GM23338 (cell line): ENCODE measurements at regions not wholly inside any gene's neighbourhood (a gene's known extent, or its start where the extent isn't known, plus 50 kb on each side); places are given as distances from the start of the nearest gene placed in this dataset.

Experiments
- CREB1 ChIP-seq: fragments of 250-450 bp; sonication (Bioruptor Pico); IDR thresholded peaks from 2 replicates; pipeline ENCODE4 v1.5.0; 2020; ENCODE audit warnings: low read depth, mild to moderate bottlenecking, moderate library complexity
- EZH2 ChIP-seq: fragments of 200-600 bp; sonication (generic); IDR thresholded peaks from one replicate; pipeline ENCODE4 v1.8.0; 2017; ENCODE audit warnings: antibody characterized with exemption, mild to moderate bottlenecking, low read depth; ENCODE audit not compliant: unreplicated experiment
- EZH2phosphoT487 ChIP-seq: fragments of 200-600 bp; sonication (generic); IDR thresholded peaks from one replicate; pipeline ENCODE4 v1.8.1; 2018; ENCODE audit warnings: antibody characterized with exemption; ENCODE audit not compliant: unreplicated experiment
- JUNB ChIP-seq: IDR thresholded peaks from one replicate; pipeline ENCODE4 v1.6.1; 2016; ENCODE audit warnings: antibody characterized with exemption; ENCODE audit not compliant: unreplicated experiment
- POLR2AphosphoS5 ChIP-seq: IDR thresholded peaks from 2 replicates; pipeline ENCODE4 v1.6.1; 2016; ENCODE audit warnings: antibody characterized with exemption, low read depth
- TF ChIP-seq, protein P1 (sequence below), 2 experiments: fragments of 200-600 bp in 1 of 2; sonication (generic) in 1 of 2; conservative IDR thresholded peaks; 2 replicates each; pipeline versions ENCODE4 v1.5.1 to v1.6.1; 2016 to 2017; ENCODE audit warnings: antibody characterized with exemption in 2 of 2, low read depth in 2 of 2, mild to moderate bottlenecking in 2 of 2, moderate library complexity in 1 of 2
- TF ChIP-seq, protein P2 (sequence below): IDR thresholded peaks from 2 replicates; pipeline ENCODE4 v1.6.1; 2016; ENCODE audit warnings: antibody characterized with exemption
- TF ChIP-seq, protein P3 (sequence below): IDR thresholded peaks from one replicate; pipeline ENCODE4 v1.6.1; 2018; ENCODE audit warnings: antibody characterized with exemption; ENCODE audit not compliant: unreplicated experiment
- TF ChIP-seq, protein P4 (sequence below): fragments of 250-450 bp; sonication (Bioruptor Pico); IDR thresholded peaks from 2 replicates; pipeline ENCODE4 v1.5.0; 2020; ENCODE audit warnings: mild to moderate bottlenecking, moderate library complexity

DNA sequence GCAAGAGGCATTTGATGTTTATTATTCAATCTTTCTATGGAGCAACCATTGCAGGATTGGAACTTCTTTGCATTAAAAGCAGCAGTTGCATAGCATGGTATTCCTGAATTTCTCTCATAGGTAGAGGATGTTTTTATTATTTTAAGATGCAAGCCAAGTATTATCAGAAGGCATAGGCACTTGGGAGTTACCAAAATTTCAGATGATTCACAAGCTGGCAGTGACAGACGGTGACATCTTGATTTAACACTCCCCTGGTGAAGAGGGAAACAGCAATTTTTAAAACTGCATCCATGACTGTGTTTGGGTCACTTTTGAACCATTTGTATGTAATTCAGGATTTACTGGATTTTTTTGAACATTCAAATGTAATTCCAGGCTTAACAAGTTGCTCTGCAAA is 654.3 kb downstream of the SLC4A3 start:
- TF ChIP-seq, protein P1, sequence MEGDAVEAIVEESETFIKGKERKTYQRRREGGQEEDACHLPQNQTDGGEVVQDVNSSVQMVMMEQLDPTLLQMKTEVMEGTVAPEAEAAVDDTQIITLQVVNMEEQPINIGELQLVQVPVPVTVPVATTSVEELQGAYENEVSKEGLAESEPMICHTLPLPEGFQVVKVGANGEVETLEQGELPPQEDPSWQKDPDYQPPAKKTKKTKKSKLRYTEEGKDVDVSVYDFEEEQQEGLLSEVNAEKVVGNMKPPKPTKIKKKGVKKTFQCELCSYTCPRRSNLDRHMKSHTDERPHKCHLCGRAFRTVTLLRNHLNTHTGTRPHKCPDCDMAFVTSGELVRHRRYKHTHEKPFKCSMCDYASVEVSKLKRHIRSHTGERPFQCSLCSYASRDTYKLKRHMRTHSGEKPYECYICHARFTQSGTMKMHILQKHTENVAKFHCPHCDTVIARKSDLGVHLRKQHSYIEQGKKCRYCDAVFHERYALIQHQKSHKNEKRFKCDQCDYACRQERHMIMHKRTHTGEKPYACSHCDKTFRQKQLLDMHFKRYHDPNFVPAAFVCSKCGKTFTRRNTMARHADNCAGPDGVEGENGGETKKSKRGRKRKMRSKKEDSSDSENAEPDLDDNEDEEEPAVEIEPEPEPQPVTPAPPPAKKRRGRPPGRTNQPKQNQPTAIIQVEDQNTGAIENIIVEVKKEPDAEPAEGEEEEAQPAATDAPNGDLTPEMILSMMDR (conservative IDR thresholded peaks at IDR 0.05; ENCODE audit: low read depth in 2 of 2) = no peak
- TF ChIP-seq EZH2 = no peak
- no peak for TF ChIP-seq POLR2AphosphoS5
- TF ChIP-seq, protein P2, sequence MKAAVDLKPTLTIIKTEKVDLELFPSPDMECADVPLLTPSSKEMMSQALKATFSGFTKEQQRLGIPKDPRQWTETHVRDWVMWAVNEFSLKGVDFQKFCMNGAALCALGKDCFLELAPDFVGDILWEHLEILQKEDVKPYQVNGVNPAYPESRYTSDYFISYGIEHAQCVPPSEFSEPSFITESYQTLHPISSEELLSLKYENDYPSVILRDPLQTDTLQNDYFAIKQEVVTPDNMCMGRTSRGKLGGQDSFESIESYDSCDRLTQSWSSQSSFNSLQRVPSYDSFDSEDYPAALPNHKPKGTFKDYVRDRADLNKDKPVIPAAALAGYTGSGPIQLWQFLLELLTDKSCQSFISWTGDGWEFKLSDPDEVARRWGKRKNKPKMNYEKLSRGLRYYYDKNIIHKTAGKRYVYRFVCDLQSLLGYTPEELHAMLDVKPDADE = no peak
- TF ChIP-seq EZH2phosphoT487 = no peak
- TF ChIP-seq, protein P3, sequence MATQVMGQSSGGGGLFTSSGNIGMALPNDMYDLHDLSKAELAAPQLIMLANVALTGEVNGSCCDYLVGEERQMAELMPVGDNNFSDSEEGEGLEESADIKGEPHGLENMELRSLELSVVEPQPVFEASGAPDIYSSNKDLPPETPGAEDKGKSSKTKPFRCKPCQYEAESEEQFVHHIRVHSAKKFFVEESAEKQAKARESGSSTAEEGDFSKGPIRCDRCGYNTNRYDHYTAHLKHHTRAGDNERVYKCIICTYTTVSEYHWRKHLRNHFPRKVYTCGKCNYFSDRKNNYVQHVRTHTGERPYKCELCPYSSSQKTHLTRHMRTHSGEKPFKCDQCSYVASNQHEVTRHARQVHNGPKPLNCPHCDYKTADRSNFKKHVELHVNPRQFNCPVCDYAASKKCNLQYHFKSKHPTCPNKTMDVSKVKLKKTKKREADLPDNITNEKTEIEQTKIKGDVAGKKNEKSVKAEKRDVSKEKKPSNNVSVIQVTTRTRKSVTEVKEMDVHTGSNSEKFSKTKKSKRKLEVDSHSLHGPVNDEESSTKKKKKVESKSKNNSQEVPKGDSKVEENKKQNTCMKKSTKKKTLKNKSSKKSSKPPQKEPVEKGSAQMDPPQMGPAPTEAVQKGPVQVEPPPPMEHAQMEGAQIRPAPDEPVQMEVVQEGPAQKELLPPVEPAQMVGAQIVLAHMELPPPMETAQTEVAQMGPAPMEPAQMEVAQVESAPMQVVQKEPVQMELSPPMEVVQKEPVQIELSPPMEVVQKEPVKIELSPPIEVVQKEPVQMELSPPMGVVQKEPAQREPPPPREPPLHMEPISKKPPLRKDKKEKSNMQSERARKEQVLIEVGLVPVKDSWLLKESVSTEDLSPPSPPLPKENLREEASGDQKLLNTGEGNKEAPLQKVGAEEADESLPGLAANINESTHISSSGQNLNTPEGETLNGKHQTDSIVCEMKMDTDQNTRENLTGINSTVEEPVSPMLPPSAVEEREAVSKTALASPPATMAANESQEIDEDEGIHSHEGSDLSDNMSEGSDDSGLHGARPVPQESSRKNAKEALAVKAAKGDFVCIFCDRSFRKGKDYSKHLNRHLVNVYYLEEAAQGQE = no peak
- TF ChIP-seq, protein P4, sequence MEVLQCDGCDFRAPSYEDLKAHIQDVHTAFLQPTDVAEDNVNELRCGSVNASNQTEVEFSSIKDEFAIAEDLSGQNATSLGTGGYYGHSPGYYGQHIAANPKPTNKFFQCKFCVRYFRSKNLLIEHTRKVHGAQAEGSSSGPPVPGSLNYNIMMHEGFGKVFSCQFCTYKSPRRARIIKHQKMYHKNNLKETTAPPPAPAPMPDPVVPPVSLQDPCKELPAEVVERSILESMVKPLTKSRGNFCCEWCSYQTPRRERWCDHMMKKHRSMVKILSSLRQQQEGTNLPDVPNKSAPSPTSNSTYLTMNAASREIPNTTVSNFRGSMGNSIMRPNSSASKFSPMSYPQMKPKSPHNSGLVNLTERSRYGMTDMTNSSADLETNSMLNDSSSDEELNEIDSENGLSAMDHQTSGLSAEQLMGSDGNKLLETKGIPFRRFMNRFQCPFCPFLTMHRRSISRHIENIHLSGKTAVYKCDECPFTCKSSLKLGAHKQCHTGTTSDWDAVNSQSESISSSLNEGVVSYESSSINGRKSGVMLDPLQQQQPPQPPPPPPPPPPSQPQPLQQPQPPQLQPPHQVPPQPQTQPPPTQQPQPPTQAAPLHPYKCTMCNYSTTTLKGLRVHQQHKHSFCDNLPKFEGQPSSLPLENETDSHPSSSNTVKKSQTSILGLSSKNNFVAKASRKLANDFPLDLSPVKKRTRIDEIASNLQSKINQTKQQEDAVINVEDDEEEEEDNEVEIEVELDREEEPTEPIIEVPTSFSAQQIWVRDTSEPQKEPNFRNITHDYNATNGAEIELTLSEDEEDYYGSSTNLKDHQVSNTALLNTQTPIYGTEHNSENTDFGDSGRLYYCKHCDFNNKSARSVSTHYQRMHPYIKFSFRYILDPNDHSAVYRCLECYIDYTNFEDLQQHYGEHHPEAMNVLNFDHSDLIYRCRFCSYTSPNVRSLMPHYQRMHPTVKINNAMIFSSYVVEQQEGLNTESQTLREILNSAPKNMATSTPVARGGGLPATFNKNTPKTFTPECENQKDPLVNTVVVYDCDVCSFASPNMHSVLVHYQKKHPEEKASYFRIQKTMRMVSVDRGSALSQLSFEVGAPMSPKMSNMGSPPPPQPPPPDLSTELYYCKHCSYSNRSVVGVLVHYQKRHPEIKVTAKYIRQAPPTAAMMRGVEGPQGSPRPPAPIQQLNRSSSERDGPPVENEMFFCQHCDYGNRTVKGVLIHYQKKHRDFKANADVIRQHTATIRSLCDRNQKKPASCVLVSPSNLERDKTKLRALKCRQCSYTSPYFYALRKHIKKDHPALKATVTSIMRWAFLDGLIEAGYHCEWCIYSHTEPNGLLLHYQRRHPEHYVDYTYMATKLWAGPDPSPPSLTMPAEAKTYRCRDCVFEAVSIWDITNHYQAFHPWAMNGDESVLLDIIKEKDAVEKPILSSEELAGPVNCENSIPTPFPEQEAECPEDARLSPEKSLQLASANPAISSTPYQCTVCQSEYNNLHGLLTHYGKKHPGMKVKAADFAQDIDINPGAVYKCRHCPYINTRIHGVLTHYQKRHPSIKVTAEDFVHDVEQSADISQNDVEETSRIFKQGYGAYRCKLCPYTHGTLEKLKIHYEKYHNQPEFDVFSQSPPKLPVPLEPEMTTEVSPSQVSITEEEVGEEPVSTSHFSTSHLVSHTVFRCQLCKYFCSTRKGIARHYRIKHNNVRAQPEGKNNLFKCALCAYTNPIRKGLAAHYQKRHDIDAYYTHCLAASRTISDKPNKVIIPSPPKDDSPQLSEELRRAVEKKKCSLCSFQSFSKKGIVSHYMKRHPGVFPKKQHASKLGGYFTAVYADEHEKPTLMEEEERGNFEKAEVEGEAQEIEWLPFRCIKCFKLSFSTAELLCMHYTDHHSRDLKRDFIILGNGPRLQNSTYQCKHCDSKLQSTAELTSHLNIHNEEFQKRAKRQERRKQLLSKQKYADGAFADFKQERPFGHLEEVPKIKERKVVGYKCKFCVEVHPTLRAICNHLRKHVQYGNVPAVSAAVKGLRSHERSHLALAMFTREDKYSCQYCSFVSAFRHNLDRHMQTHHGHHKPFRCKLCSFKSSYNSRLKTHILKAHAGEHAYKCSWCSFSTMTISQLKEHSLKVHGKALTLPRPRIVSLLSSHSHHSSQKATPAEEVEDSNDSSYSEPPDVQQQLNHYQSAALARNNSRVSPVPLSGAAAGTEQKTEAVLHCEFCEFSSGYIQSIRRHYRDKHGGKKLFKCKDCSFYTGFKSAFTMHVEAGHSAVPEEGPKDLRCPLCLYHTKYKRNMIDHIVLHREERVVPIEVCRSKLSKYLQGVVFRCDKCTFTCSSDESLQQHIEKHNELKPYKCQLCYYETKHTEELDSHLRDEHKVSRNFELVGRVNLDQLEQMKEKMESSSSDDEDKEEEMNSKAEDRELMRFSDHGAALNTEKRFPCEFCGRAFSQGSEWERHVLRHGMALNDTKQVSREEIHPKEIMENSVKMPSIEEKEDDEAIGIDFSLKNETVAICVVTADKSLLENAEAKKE (CRISPR knock-in tag) = no peak
- TF ChIP-seq CREB1 = no peak
- TF ChIP-seq JUNB = no peak
